Suppressor macrophage (primary cell): ENCODE measurements at regions not wholly inside any gene's neighbourhood (a gene's known extent, or its start where the extent isn't known, plus 50 kb on each side); places are given as distances from the start of the nearest gene placed in this dataset.

Experiments used
- DNase-seq, 4 experiments: peaks; one replicate each; pipeline ENCODE4 v3.0.0-alpha.2; 2020 to 2022

- DNase-seq = no peak
These were observed 1707.0 kb downstream of the EFNA5 start for GRCh38 chr5:105963696-105964255.

GRCh38 chr5:105961572-105961971 is 1709.2 kb downstream of the EFNA5 start:
- no peak for DNase-seq

- DNase-seq = no peak
These were observed 1714.1 kb downstream of the EFNA5 start for GRCh38 chr5:105956456-105957196.

GRCh38 chr5:105954341-105954740 is 1716.4 kb downstream of the EFNA5 start:
- DNase-seq = no peak

- DNase-seq = no peak
These were observed 1717.1 kb downstream of the EFNA5 start for GRCh38 chr5:105953616-105954015.

DNA sequence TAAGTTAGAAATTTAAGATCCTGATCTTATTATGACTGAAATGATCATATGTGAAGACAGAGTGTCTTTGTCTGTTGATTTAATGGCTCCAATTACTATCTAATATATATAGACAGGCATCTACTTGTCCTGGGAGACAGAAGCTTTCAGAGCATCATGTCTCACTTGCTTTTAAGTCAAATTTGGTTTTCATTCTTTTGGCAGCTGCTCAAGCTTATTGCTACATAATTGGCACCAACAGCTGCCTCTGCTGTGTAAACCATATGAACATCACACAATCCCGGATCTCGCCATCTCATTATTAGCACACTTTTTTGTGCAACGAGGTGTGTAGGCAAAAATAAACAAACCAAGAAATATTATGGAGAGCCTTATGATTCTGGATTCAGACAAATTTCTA is 1717.9 kb downstream of the EFNA5 start:
- no peak for DNase-seq

- no peak for DNase-seq
These were observed 1723.3 kb downstream of the EFNA5 start for GRCh38 chr5:105947461-105947860.

DNA sequence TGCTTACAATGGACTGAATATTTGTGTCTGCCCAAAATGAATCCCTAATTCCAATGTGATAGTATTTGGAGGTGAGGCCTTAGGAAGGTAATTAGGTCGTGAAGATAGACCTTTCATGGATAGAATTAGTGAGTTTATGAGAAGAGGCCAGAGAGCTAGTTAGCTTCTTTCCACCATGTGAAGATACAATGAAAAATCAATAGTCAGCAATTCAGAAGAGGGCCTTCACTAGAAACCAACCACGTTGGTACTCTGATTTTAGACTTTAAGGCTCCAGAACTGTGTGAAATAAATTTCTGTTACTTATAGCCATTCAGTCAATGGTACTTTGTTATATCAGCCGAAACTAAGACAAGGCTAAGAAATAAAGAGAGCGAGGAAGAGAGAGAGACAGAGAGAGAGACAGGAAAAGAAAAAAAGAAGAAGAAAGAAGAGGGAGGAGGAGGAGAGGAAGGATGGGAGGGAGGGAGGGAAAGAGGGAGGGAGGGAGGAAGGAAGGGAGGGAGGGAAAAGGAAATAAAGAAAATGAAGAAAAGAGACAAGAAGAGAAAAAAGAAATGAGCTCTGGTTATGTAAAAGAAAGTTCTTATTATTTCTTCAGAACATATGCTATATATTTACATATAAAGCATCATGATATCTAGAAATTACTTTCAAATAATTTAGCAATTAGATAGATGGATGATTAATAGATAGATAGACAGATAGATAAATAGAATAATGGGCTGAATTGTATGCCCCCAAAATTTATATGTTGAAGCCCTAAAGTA is 1725.3 kb downstream of the EFNA5 start:
- DNase-seq = no peak

DNA sequence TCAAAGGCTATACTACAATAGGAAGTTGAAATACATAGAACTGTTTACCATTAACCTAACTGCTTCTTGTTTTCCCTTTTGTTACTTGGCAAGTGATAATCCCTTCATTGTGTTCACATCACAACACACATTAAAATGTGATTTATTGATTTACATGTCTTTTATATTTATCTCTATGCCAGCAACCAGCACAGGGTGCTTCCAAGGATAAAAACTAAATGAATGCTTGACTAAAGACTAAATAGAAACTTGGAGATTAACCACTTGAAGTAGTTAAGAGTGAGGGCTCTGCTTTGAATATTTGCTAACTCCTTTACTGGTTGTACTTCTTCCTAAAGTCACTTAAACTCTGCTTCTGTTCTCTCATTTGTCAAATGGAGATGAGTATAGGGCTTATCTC is 1730.6 kb downstream of the EFNA5 start:
- DNase-seq = no peak

- no peak for DNase-seq
These were observed 1736.6 kb downstream of the EFNA5 start for GRCh38 chr5:105934171-105934570.

- no peak for DNase-seq
These were observed 1738.8 kb downstream of the EFNA5 start for GRCh38 chr5:105931881-105932421.

- no peak for DNase-seq
These were observed 1740.9 kb downstream of the EFNA5 start for GRCh38 chr5:105929858-105930257.

DNA sequence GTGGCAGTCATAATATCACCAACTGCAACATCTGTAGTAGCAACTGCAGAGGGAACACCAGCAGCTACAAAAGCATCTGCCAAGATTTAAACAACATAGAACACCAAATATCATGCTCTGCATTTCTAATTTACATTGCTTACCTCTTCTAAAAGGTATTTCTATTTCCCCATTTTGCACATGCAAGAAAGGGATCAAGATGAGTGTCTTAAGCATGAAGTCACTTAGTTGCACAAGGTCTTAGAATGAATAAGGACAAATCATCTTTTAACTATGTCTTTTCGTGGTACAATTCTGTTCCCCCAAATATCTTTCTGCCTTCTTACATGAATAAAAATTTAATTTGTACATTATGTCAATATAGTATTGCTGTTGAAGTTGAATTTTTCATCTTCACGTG is 1746.4 kb downstream of the EFNA5 start:
- DNase-seq = no peak

DNA sequence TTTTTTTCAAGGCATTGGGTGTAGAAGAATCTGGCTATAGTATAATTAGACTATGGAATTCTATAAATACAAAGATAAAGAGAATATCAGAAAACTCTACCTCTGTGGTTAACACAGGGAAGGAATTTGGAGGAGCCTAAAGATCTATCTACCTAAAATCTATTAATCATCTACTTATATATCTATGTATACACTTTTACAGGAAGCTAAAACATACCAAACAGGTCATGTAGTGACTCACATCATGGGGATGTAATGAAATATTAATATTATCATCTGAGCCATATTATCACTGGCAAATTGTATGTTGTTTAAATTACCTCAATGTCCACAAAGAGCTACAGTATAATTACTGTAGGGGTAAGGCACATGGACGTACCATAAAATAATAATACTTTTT is 1748.2 kb downstream of the EFNA5 start:
- DNase-seq = no peak

GRCh38 chr5:105922080-105922479 is 1748.7 kb downstream of the EFNA5 start:
- no peak for DNase-seq

GRCh38 chr5:105917189-105917588 is 1753.5 kb downstream of the EFNA5 start:
- DNase-seq = no peak

DNA sequence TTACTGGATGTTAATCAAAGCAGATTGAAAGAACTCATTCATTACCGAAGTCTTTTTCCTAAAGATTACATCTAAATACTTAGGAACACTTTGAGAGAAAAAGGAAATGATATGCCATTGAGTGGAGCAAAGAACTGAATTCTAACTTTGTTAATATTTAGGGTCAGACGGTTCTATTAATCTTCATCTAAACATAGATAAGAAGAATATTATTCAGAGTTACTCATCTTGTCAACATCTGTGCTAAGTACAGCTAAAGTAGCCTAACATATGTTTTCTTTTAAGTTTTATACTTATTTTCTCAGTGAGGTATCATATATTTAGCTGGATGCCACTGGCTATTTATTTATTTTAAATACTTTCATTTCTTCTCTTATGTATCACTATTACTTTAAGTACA is 1763.7 kb downstream of the EFNA5 start:
- no peak for DNase-seq

- no peak for DNase-seq
These were observed 1765.3 kb downstream of the EFNA5 start for GRCh38 chr5:105905392-105905791.

GRCh38 chr5:105903069-105903468 is 1767.7 kb downstream of the EFNA5 start:
- no peak for DNase-seq

GRCh38 chr5:105899726-105900125 is 1771.0 kb downstream of the EFNA5 start:
- DNase-seq = no peak

DNA sequence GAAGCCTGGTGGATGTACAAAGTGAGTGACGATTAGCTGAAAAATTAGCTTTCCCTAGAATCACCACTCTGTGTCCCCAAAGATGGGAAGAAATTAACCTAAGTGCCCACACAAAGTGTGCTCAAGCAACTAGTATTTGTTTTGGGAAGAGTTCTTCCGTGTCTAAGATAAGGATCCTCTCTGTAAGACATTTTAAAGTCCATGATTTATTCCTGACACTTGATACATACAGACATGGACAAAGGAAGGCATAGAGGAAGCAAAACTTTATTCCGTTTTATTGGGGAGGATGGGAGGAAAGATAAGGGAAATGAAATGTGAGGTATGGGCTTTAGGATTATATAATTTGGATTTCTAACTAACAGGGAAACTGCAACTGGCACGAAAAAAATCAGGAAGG is 1772.6 kb downstream of the EFNA5 start:
- DNase-seq = no peak

- no peak for DNase-seq
These were observed 1785.5 kb downstream of the EFNA5 start for GRCh38 chr5:105885266-105885665.

DNA sequence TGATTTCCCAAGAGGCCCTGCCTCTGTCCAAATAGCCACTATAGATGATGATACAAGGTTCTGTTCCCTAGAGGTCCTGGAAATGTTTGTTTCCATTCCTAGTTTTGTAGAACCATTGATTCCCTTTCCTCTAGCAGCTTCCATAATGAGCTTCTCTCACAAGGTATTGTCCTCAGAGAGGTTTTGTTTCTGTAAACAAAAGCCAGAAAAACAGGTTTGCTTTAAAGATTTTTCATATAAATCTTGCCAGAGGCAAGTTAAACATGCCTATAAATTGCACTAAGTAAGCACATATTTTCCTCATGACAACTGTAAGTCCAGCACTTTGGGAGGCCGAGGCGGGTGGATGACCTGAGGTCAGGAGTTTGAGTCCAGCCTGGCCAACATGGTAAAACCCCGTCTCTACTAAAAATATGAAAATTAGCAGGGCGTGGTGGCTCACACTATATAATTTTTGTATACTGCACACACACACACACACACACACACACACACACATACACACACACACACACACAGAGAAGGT is 1787.7 kb downstream of the EFNA5 start:
- DNase-seq = no peak
